ENCODE measurements at regions not wholly inside any gene's neighbourhood (a gene's known extent, or its start where the extent isn't known, plus 50 kb on each side); places are given as distances from the start of the nearest gene placed in this dataset.
"Not testable (repeated sequence)": the region's sequence is repeated elsewhere in the genome, so short reads cannot be mapped to it uniquely, and the experiment has no call there.

DNA sequence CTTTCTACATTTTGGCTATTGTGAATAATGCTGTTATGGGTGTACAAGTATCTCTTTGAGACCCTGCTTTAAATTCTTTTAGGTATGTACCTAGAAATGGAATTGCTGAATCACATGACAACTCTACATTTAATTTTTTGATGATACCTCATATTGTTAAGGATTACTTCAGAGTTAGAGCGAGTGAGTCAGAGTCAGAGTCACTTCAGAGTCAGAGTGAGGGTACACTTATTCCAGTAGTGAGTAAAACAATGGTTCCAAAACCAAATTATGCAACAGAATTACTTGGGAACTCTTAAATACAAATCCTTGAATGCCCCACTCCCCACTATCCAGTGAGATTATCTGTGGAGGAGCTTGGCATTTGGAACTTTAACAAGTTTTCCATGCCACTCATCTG, 50.3 kb upstream of the SNRK start:
- no peak for DNase-seq (ENCODE audit: low read depth in 2 of 2)

DNA sequence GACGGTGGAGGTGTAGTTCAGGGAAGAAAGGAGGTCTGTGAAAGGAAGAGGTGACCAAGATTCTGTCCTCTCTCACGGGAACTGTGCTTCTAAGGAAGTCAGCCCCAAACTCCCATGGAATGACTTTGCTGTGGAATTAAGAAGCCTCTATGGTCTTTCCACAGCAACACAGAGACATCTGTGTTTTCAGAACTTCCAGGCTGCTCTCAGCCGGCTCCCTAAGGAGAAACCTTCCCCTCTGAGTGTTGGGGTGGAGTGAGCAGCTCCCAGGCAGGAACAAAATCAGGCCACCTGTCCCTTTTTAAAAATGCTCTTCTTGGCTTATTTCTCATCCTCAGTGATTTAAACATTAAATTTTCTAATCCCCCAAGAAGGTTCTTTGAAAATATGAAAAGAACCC, 53.3 kb upstream of the SNRK start:
- no peak for DNase-seq (ENCODE audit: low read depth in 2 of 2)

DNA sequence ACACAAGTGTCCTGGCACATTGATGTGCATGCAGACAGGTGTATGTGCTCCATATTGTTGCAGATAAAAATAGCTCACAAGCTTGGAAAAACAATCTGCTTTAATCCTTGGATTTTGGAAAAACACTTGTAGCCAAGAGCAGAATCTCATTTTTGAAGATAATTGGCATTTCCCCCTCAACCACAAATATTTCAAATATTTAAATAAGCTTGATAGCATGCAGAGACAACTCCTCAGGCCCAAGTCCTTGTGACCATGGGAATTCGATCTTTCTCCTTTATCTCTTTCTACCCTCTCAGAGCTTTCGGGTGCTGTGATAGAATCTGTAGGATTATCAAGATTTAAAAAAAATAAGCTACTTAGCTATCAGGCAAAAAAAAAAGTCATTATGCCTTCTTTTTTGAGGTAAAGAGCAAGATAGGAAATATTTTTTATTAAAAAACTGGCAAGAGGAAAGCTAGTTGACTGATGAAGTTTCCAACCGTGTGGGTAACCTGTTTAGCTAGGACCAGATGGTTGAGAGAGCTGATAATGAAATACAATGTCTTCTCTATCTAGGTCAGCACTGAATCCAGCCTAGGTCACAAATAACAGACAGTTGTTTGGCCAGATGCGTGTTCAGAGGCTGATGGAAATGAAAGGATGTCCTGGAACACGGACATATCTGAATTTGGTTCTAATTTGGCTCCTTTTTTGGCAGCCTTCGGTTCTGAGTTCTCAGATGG, 54.9 kb upstream of the SNRK start:
- no peak for DNase-seq (ENCODE audit: low read depth in 2 of 2)

DNA sequence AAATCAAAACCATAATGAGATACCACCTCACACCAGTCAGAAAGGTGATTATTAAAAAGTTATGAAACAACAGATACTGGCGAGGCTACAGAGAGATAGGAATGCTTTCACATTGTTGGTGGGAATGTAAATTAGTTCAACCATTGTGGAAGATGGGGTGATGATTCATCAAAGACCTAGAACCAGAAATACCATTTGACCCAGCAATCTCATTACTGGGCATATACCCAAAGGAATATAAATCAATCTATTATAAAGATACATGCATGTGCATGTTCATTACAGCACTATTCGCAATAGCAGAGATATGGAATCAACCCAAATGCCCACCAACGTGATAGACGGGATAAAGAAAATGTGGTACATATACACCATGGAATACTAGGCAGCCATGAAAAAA, 56.5 kb upstream of the SNRK start:
- not testable (repeated sequence) for DNase-seq (ENCODE audit: low read depth in 2 of 2)

DNA sequence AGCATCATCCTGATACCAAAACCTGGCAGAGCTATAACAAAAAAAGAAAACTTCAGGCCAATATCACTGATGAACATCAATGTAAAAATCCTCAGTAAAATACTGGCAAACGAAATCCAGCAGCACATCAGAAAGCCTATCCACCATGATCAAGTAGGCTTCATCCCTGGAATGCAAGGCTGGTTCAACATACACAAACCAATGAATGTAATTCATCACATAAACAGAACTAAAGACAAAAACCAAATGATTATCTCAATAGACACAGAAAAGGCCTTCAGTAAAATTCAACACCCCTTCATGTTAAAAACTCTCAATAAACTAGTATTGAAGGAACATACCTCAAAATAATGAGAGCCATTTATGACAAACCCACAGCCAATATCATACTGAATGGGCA, 58.7 kb upstream of the SNRK start:
- DNase-seq (ENCODE audit: low read depth in 2 of 2): not testable (repeated sequence)

DNA sequence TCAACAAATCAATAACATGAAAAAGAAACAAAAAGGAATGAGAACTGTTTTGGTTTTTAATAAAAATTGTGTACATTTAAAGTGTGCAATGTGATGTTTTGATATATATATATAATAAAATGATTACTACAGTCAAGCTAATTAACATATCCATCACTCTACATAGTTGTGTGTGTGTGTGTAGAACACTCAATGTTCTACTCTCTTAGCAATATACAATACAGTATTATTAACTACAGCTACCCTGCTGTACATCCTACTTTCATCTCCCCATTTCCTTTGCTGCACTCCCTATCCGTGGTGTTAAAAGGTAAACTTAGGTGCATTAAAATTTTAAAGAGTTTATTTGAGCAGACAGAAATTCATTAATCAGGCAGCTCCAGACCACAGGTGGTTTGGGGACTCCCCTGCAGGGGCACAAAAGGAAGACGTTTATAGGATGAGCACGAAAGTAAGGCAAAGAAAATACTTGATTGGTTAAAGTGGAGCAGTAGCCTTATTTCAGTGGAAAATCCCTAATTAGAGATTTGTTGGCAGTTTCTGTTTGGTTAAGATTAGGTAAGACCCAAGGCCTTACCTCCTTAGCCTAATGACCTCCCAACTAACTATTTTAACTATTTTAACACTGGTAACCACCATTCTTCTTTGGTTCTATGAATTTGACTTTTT, 61.8 kb upstream of the SNRK start:
- no peak for DNase-seq (ENCODE audit: low read depth in 2 of 2)

DNA sequence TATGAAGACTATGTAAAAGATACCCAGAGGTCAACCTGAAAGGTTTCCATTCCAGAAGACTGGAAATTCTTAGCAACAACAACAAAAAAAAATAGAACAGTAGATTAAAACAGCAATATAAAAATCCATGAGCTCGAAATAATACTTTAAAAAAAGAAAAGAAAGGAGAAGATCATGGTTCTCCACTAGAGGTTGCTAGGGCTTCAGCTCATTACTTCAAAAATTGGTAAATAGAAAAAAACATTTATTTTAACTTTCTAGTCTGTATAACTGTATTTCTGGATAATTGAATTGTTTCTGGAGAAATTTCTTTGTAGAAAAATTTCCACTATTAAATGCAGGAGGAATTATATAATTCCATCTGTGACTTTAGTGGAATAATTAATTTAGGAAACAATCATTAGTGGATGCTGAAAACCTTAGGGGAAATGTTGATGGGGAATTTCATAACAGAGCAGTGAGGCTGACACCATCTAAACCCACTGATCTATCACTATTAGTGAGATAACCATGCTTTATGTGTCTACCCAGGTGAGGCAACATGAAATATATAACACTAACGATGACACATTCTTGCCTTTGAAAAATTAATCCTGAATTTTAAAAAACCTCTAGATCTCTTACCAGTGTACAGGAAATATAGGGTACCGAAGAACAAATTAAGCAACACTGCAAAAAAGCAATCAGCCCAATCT, 62.5 kb upstream of the SNRK start:
- DNase-seq (ENCODE audit: low read depth in 2 of 2): no peak

DNA sequence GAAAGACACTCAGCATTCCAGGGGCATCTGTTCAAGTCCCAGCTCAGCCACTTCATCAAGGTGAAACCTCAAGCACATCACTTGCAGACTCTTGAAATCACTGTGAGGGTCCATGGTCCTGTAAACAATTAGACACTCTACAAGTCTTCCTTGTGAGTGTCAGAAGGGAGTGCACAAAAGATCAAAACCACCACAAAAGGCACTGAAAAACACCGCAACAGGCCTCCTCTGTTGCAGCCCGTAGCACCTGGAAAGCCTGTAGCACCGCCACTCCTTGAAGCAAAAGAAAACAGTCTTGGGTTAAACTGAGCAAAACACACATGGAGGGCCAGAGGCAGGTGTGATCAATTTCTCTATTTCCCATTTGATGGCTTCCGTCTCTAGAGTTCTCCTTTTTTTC, 63.8 kb upstream of the SNRK start:
- DNase-seq (ENCODE audit: low read depth in 2 of 2): no peak

DNA sequence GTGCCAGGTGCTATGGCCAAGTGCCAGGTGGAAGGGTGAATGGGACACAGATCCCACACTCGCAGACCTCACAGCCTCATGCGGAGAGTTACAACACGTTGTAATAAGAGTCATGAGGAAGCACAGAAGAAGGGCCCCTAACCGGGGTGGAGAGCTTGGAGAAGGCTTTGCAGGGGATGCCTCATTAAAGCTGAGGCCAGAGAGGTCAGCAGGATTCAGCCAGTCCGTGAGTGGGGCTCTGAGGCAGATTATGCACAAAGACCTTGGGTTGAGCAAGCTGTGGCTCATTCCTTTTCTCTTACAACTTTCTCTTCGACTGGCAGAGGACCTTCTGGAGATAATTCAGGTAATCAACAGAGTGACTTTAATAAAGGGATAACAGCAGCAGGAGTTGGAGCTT, 65.3 kb upstream of the SNRK start:
- no peak for DNase-seq (ENCODE audit: low read depth in 2 of 2)

DNA sequence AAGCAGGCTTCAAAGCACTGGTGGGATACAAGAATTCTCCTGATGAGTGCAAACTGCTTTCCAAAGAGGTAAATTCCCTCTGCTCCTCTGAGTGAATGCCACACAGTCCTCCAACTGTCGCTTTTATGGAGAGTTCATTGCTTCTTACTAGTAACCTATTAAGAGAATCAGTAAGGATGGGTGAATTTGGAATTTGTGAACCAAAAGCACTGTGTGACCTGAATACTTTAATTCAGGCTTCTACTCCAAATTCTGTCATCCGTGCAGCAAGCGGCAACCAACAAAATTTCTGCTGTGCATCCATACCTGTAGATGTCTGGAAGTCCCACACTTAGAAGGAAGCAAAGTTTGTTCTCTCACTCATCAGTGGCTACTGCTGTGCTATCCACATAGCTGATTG, 66.7 kb upstream of the SNRK start:
- no peak for DNase-seq (ENCODE audit: low read depth in 2 of 2)

DNA sequence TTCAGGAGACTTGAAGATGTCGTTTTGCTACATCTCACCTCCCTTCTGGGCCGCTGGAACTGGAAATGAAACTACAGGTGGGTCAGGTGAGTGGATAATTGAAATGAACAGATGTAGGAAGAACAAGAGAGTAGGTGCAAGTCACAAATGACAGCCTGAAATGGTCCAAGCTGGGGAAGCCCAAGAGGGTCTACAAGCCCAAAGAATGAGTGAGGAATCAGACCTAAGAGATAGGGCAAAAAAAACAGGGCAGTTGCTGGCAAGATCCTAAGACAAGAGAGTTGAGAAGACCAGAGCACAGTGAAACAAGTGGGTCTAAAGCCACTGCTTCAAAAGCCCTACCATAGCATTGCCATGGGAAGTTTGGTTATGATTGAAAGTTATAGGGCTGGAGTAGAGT, 67.4 kb upstream of the SNRK start:
- DNase-seq (ENCODE audit: low read depth in 2 of 2): no peak

DNA sequence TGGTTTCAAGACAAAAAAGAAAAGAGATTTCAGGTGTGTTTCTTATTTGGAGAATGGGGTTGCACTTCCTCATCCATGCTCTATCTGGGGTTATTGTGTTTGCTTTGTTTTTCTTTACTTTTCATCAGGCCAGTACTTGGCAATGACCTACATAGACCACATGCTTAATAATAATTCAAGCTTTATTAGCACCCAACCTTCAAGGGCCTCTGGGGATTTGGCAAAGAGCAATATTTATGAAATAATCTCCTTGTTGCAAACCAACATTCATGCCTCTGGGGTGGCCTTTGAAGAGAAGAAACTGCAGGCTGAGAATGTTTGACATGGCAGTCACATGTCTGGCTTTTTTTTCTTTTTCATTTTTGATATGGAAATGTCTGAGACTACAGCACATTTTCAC, 68.2 kb upstream of the SNRK start:
- no peak for DNase-seq (ENCODE audit: low read depth in 2 of 2)

DNA sequence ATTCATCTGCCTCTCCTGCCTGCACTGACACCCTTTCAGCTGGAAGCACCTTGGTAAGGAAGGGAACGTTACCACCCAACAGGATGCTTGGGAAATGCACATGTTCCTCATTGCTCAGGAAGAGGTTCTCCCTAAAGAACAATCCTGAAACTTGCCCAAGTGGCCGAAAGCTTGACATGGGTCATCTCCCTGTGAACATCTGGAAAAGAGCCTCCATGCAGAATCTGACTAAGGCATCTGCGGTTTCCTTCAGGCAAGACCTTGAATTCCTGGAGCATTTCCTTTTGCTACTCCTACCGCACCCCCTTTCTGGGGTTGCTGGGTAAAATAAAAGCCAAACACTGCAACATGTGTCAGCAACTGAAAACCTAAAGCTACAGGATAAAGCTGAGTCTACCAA, 68.7 kb upstream of the SNRK start:
- DNase-seq (ENCODE audit: low read depth in 2 of 2): no peak

DNA sequence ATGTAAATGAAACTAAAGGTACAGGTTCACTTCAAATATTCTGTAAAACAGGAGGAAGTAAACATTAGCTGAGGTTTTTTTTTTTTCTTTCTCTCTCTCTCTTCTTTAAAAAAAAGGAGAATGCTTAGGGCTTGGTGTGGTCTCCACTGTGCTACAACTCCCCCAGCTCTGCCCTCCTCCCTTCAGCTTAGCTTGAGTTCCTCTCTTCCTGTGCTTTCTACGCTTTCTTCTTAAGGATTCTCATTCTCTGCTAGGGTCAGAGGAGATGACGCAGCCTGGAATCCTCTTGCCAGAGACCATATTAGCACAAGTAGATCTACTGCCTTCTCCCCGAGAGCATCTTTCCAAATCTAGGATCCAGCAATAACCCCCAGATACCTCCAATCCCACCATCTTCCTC, 69.1 kb upstream of the SNRK start:
- no peak for DNase-seq (ENCODE audit: low read depth in 2 of 2)

DNA sequence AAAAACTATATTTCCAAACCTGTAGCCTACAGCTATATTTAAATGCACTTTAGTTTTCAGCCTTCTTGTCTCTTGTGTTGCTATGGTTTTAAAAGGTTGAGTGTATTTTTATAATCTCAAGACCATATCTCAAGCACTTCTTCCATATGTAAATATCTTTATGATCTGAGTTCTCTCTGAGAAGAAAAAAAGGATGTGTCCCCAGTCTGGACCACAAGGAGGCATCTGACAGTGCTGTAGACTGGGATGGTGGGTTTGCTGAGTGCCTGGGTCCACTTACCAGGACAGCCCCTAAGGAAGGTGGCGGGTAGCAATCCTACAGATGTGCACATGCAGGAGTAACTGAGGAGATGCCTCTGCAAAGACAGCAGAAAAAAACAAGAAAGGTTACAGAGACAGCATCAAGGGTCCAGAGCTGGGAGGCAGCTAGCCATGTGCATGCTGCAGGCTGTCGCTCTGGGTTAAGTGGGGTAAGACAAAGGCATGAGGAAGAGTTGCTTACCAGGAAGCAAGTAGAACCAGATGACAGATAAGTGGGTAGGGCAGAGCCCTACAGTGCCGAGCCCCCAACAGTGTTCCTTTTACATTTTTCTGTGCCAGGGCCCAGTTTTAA, 70.6 kb upstream of the SNRK start:
- DNase-seq (ENCODE audit: low read depth in 2 of 2): no peak

DNA sequence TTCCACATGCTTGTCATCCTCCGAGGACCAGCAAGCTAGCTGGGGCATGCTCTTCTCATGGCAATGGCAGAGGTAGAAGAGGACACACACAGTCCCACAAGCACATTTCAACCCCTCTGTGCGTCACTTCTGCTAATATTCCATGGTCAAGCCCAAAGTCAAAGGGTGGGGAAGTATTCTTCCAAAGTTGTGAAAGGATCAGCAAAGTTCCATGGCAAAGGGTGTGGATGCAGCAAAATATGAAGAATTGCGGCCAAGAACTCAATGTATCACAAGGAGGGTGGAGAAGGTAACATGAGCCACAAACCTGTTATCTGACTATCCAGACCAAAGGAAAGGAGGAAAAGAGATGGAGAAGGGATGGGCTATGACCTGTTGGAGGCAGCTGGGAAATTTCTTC, 71.2 kb upstream of the SNRK start:
- no peak for DNase-seq (ENCODE audit: low read depth in 2 of 2)

DNA sequence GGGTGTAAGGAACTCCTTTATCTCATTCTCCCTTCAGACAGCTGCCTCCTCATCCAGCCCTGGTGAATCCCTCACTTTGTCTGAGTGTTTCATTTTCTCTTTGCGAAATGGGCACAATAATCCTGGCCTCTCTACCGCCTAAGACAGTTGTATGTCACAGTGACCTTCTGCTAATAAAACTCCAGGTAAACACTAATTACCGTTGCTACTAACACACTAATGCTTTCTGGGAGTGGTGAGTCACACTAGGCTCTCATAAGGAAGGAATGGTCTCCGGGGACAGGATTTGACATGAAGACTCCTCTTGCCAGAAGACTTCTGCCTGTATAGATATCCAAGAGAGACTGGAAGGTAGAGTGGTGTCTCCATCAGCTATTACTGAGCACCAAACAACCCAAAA, 71.7 kb upstream of the SNRK start:
- no peak for DNase-seq (ENCODE audit: low read depth in 2 of 2)

DNA sequence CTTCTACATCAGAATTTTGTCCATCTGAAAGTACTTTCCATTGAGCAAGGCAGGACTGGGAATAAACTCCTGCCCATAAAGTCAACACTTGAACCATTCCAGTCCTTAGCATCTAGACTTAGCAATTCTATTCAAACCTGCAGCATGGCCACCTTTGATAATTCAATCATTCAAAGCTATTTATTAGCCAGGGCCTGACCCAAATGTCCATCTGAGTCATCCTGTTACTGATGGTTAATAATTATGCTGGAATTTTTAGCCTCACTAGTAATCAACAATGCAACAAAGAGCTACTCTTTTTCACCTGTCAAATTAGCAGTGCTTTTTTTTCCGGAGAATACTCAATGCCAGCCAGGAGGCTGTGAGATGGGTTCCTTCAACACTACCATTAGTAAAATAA, 72.7 kb upstream of the SNRK start:
- no peak for DNase-seq (ENCODE audit: low read depth in 2 of 2)

DNA sequence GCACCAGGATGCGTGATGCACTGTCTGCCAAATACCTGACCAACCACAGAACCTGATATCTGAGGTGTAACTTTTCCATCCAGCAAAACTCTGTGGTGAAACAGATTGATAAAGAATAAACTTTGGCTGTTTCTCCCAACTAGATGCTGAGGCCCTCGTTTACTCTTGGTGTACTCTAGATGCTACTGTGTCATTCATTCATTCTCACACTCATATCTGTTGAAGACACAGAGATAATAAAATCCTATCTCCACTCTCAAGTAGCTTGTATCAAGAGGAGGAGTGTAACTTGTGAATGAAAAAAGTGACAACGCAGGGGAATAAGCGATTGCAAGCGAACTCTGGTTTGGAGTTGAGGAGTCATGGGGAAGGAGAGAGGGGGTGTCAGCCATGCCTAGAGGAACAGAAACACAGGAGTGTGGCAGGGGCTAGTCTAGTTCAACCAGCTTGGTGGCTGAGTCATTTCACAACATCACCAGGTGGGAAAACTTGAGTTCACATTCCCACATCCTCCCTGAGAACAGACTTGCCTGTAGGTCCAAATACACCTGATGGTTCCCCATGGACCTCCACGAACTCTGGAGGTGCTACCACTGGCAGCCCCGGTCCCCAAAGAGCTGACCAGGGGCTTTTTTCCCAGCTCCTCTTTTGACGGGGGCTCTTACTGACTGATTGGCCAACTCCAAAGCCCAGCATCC, 73.3 kb upstream of the SNRK start:
- DNase-seq (ENCODE audit: low read depth in 2 of 2): no peak

DNA sequence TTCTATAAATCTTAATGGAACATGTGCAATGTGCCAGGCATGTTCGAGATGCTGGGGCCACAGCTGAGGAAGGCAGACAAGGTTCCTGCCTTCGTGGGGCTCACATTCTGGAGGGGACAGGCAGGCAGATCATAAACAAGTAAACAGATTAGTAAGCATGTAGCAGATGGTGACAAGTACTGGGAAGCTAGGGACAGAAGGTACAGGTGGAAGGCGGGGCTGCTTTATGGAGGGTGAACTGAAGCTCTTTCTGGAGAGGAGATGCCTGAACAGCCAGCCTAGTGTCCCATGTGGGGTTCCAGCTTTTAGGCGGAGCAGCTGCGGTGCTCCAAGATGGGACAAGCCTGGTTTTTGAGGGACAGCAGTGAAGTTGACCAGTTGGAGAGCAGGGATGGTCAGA, 74.7 kb upstream of the SNRK start:
- no peak for DNase-seq (ENCODE audit: low read depth in 2 of 2)

DNA sequence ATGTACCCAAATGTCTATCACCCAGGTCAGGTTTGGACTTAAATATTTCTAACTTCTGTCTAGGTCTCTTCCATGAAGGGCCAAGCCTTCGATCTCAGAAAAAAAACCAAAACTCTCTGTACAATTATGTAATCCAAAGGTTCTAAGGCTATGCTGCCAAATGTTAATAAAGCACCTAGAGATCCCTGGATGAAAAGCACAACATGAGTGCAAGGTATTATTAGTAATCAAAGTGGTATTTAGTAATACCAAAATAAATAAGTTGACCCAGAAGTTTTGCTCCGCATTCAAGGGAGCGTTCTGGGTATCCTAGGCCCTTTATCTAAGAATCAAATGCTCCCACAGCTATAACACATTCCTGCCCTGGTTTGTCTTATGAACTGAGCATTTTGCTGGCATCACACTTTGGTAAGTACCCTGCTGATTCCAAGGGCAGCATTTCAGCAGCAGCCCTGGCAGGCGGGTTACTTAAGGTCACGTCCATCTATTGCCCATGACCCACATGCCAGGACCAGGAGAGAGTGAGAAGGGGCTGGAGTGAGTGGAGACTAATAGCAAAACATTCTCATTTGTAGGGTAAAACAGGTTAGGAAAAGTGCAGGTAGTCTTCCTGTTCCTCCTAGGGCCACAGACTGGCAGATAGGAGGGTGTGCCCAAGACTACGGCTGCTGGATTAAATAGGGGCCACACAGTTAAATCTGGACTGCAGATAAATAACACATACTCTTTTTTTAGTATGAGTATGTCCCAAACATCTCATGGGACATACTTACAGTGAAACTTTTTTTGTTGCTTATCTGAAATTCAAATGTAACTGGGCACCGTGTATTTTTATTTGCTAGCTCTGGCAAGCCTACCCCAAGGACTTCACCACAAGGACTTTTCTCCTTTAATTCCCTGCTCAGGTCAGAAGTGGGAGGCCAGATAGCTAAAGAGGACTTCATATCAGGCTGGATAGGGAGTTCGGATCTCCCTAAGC, 76.0 kb upstream of the SNRK start:
- DNase-seq (ENCODE audit: low read depth in 2 of 2): no peak
